CD14-positive monocyte (primary cell): ENCODE measurements at regions not wholly inside any gene's neighbourhood (a gene's known extent, or its start where the extent isn't known, plus 50 kb on each side); places are given as distances from the start of the nearest gene placed in this dataset.

Experiments
- DNase-seq, 3 donors: peaks; one replicate each; pipeline ENCODE4 v3.0.0-alpha.2; 2011 to 2022
- H2AFZ ChIP-seq: 2 replicates; pipeline ENCODE4 v1.6.0; 2012; ENCODE audit warnings: mild to moderate bottlenecking, low read depth, low read length, inconsistent platforms; ENCODE audit not compliant: insufficient read depth, poor library complexity, severe bottlenecking
- H3K27ac ChIP-seq, 2 donors: 1 replicate in 1 of 2; 2 replicates in 1 of 2; pipeline ENCODE4 v1.5.1; 2012 to 2013; ENCODE audit warnings: low read length in 2 of 2, control low read depth in 1 of 2, inconsistent platforms in 1 of 2, low read depth in 1 of 2, mild to moderate bottlenecking in 1 of 2
- H3K27me3 ChIP-seq, 2 donors: one replicate each; pipeline versions ENCODE4 v1.6.0 to v1.6.1; 2011 to 2013; ENCODE audit warnings: low read length in 2 of 2; ENCODE audit not compliant: control insufficient read depth in 2 of 2, insufficient read depth in 2 of 2
- H3K36me3 ChIP-seq, 2 donors: replicated peaks in 1 of 2; 1 replicate in 1 of 2; 2 replicates in 1 of 2; pipeline versions ENCODE4 v1.5.1 to v1.6.1; 2012 to 2013; ENCODE audit warnings: low read length in 2 of 2, control low read depth in 1 of 2, inconsistent platforms in 1 of 2, mild to moderate bottlenecking in 1 of 2; ENCODE audit not compliant: insufficient read depth in 2 of 2, control insufficient read depth in 1 of 2
- H3K4me1 ChIP-seq, 2 donors: 1 replicate in 1 of 2; 2 replicates in 1 of 2; pipeline versions ENCODE4 v1.5.1 to v1.6.1; 2012 to 2013; ENCODE audit warnings: low read length in 2 of 2, control low read depth in 1 of 2, inconsistent platforms in 1 of 2, mild to moderate bottlenecking in 1 of 2, moderate library complexity in 1 of 2; ENCODE audit not compliant: insufficient read depth in 2 of 2, control insufficient read depth in 1 of 2
- H3K4me2 ChIP-seq: replicated peaks from 2 replicates; pipeline ENCODE3; 2012; ENCODE audit warnings: low read length, moderate library complexity, mild to moderate bottlenecking; ENCODE audit not compliant: poor library complexity, severe bottlenecking; ENCODE audit errors: extremely low read depth
- H3K4me3 ChIP-seq, 3 experiments: fragments of 200-600 bp in 1 of 3; sonication (generic) in 1 of 3; replicated peaks in 1 of 3; 1 replicate in 2 of 3; 2 replicates in 1 of 3; pipeline ENCODE4 v1.5.1; 2011 to 2013; ENCODE audit warnings: low read length in 3 of 3, mild to moderate bottlenecking in 3 of 3, control low read depth in 2 of 3, low read depth in 2 of 3, inconsistent platforms in 1 of 3, moderate library complexity in 1 of 3
- H3K79me2 ChIP-seq: 2 replicates; pipeline ENCODE4 v1.6.0; 2012; ENCODE audit warnings: mild to moderate bottlenecking, control low read depth, inconsistent platforms, low read length, moderate library complexity; ENCODE audit not compliant: insufficient read depth
- H3K9ac ChIP-seq: 2 replicates; pipeline ENCODE4 v1.6.0; 2017; ENCODE audit warnings: low read length, mild to moderate bottlenecking; ENCODE audit not compliant: insufficient read depth, poor library complexity, severe bottlenecking
- H3K9me3 ChIP-seq, 2 donors: replicated peaks in 1 of 2; 1 replicate in 1 of 2; 2 replicates in 1 of 2; pipeline versions ENCODE4 v1.5.1 to v1.6.1; 2012 to 2013; ENCODE audit warnings: low read length in 2 of 2, control low read depth in 1 of 2; ENCODE audit not compliant: control insufficient read depth in 1 of 2, insufficient read depth in 1 of 2
- H4K20me1 ChIP-seq: 2 replicates; pipeline ENCODE4 v1.6.0; 2012; ENCODE audit warnings: mild to moderate bottlenecking, low read length, control low read depth, moderate library complexity; ENCODE audit not compliant: insufficient read depth
- H3K27ac Mint-ChIP-seq, 7 donors: one replicate each; pipeline ENCODE4 v1.8.0; 2020; ENCODE audit warnings: mild to moderate bottlenecking in 7 of 7, mixed read lengths in 7 of 7, moderate library complexity in 6 of 7, inconsistent platforms in 2 of 7
- H3K27me3 Mint-ChIP-seq, 3 donors: one replicate each; pipeline ENCODE4 v1.8.0; 2021 to 2022; ENCODE audit warnings: low read depth in 3 of 3, mild to moderate bottlenecking in 3 of 3, mixed read lengths in 3 of 3, moderate library complexity in 3 of 3, inconsistent platforms in 1 of 3
- H3K36me3 Mint-ChIP-seq, 2 donors: one replicate each; pipeline ENCODE4 v1.8.0; 2020; ENCODE audit warnings: mixed read lengths in 2 of 2, inconsistent platforms in 1 of 2, mild to moderate bottlenecking in 1 of 2
- H3K4me1 Mint-ChIP-seq: one replicate; pipeline ENCODE4 v1.8.0; 2020; ENCODE audit warnings: mild to moderate bottlenecking, mixed read lengths
- H3K4me3 Mint-ChIP-seq, 2 donors: one replicate each; pipeline ENCODE4 v1.8.0; 2020; ENCODE audit warnings: mild to moderate bottlenecking in 2 of 2, mixed read lengths in 2 of 2, moderate library complexity in 1 of 2
- H3K9me3 Mint-ChIP-seq, 7 donors: one replicate each; pipeline ENCODE4 v1.8.0; 2020 to 2022; ENCODE audit warnings: mixed read lengths in 7 of 7, mild to moderate bottlenecking in 6 of 7, moderate library complexity in 6 of 7, inconsistent platforms in 2 of 7
- CTCF ChIP-seq: fragments of 200-600 bp; IDR thresholded peaks from one replicate; pipeline ENCODE4 v1.8.0; 2022; ENCODE audit warnings: antibody characterized with exemption, mild to moderate bottlenecking
- WGBS: methylation state at CpG from one replicate; pipeline ENCODE4 v1.1.5; 2013; ENCODE audit warnings: missing lambda C conversion rate; ENCODE audit not compliant: insufficient coverage; 5-methylcytosine and 5-hydroxymethylcytosine counted together
- intact Hi-C, 2 donors: fragments of 100-400 bp; cut with micrococcal nuclease; formaldehyde crosslinking; loops; one replicate each; pipeline versions ENCODE4 v1.15.0 to v1.15.1; 2023

GRCh38 chr22:27151407-27151806 is 494.0 kb downstream of the MIAT start:
- H3K27ac Mint-ChIP-seq, result peak overlapping the region; percentile 88 to 93 (median 91)
- peak overlapping the region; percentile 46 for H3K9ac ChIP-seq
- H3K4me3 Mint-ChIP-seq, result peak overlapping the region; percentile 5 to 84
- no peak overlapping the region for H2AFZ ChIP-seq
- H3K36me3 Mint-ChIP-seq, result peaks cover 0 to 3% of the 10 kb centered on the region in 2 donors
- 100% methylated on average over 1 of the region's 2 CpGs for WGBS
- H3K27me3 Mint-ChIP-seq, result peaks cover 0 to 9% (median 1%) of the 10 kb centered on the region in 3 donors
- no peaks in the 10 kb centered on the region for H4K20me1 ChIP-seq
- peaks cover 24 to 30% of the 10 kb centered on the region in 2 donors for H3K4me1 ChIP-seq
- DNase-seq, result peak; percentile 28 to 52 (median 30)
- H3K27me3 ChIP-seq, result no peaks in the 10 kb centered on the region
- peaks cover 0 to 7% (median 3%) of the 10 kb centered on the region in 7 donors for H3K9me3 Mint-ChIP-seq
- H3K27ac ChIP-seq, result peak overlapping the region; percentile 51 to 91
- no peaks in the 10 kb centered on the region for H3K36me3 ChIP-seq
- H3K9me3 ChIP-seq, result no peaks in the 10 kb centered on the region
- peaks cover 35% of the 10 kb centered on the region for H3K4me1 Mint-ChIP-seq
- peak overlapping the region in 1 of 3 experiments; percentile 47 for H3K4me3 ChIP-seq
- peak; percentile 12 for TF ChIP-seq CTCF
- no peaks in the 10 kb centered on the region for H3K79me2 ChIP-seq
- H3K4me2 ChIP-seq, result peak overlapping the region; percentile 46
- intact Hi-C loops, result loop anchor here (2.0 to 5.0 kb wide), 2 partner anchors 17 to 44 kb away; no protein-coding TSS in a partner anchor

GRCh38 chr22:27152033-27152432 is 494.6 kb downstream of the MIAT start:
- Histone ChIP-seq H3K79me2 (no peaks in the 10 kb centered on the region), H3K27ac (no peak overlapping the region), H4K20me1 (no peaks in the 10 kb centered on the region), H3K4me1 (peaks cover 24 to 30% of the 10 kb centered on the region in 2 donors), H3K4me2 (no peak overlapping the region), H2AFZ (no peak overlapping the region), H3K36me3 (no peaks in the 10 kb centered on the region), H3K27me3 (no peaks in the 10 kb centered on the region), H3K4me3 (no peak overlapping the region), H3K9ac (no peak overlapping the region), H3K9me3 (no peaks in the 10 kb centered on the region)
- DNase-seq, result no peak
- WGBS, result 100% methylated on average over 1 of the region's 2 CpGs
- peaks cover 0 to 7% (median 3%) of the 10 kb centered on the region in 7 donors for H3K9me3 Mint-ChIP-seq
- peaks cover 0 to 8% (median 3%) of the 10 kb centered on the region in 3 donors for H3K27me3 Mint-ChIP-seq
- H3K36me3 Mint-ChIP-seq, result peaks cover 0 to 3% of the 10 kb centered on the region in 2 donors
- peak overlapping the region in 1 of 2 donors; percentile 32 for H3K4me3 Mint-ChIP-seq
- no peak overlapping the region for H3K27ac Mint-ChIP-seq
- TF ChIP-seq CTCF, result no peak
- peaks cover 35% of the 10 kb centered on the region for H3K4me1 Mint-ChIP-seq
- intact Hi-C loops, result loop anchor here (5.0 kb wide), 1 partner anchor 45 kb away; no protein-coding TSS in a partner anchor
